ENCODE measurements at regions not wholly inside any gene's neighbourhood (a gene's known extent, or its start where the extent isn't known, plus 50 kb on each side); places are given as distances from the start of the nearest gene placed in this dataset.

GRCh38 chr1:182278144-182279054 is 113.2 kb downstream of the GLUL start:
- DNase-seq = no peak
- Mint-ChIP-seq H3K27me3 (ENCODE audit: unreplicated experiment) (peaks cover 9% of the 10 kb centered on the region), H3K4me3 (ENCODE audit: low read depth, unreplicated experiment) (no peak overlapping the region), H3K9me3 (ENCODE audit: low read depth, unreplicated experiment) (no peaks in the 10 kb centered on the region), H3K27ac (ENCODE audit: unreplicated experiment) (no peak overlapping the region), H3K4me1 (ENCODE audit: low read depth, unreplicated experiment) (no peaks in the 10 kb centered on the region), H3K36me3 (ENCODE audit: insufficient read depth, unreplicated experiment) (no peaks in the 10 kb centered on the region)
- no peak for TF ChIP-seq CTCF (IDR thresholded peaks at IDR 0.05; ENCODE audit: unreplicated experiment)
- no TSS peak for BruUV-seq (replicated peaks)
- CTCF ChIA-PET = interaction anchor here (1.0 kb wide), 1 partner anchor 11 kb away, joined by 4 read pairs; no protein-coding TSS in a partner anchor
- intact Hi-C loops (cut with micrococcal nuclease; ENCODE audit: unreplicated experiment) = no loop called here

DNA sequence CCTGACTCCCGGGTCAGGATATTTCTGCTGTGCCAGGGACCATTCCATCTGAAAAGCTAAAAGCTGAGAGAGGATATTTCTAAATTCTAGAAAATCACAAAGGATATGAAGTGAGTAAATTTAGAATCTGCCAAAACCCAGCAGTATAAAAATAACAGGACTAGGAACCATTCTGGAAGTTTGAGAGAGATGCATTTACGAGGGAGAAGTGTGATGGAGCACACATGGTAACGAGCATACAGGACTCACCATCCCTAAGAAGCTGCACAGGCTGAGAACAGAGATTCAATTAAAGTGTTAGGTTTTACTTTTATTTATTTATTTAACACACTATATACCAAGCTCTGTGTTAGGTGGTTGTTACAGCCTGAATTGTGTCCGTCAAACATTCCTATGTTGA is 116.3 kb downstream of the GLUL start:
- Mint-ChIP-seq H3K27me3 (ENCODE audit: unreplicated experiment) (peaks cover 27% of the 10 kb centered on the region), H3K36me3 (ENCODE audit: insufficient read depth, unreplicated experiment) (no peaks in the 10 kb centered on the region), H3K4me3 (ENCODE audit: low read depth, unreplicated experiment) (no peak overlapping the region), H3K27ac (ENCODE audit: unreplicated experiment) (no peak overlapping the region), H3K9me3 (ENCODE audit: low read depth, unreplicated experiment) (no peaks in the 10 kb centered on the region), H3K4me1 (ENCODE audit: low read depth, unreplicated experiment) (no peaks in the 10 kb centered on the region)
- CTCF ChIA-PET = no interaction called here
- intact Hi-C loops (cut with micrococcal nuclease; ENCODE audit: unreplicated experiment) = no loop called here
- no TSS peak for BruUV-seq (replicated peaks)
- DNase-seq = no peak
- no peak for TF ChIP-seq CTCF (IDR thresholded peaks at IDR 0.05; ENCODE audit: unreplicated experiment)

- TF ChIP-seq CTCF (IDR thresholded peaks at IDR 0.05; ENCODE audit: unreplicated experiment) = no peak
- intact Hi-C loops (cut with micrococcal nuclease; ENCODE audit: unreplicated experiment) = no loop called here
- H3K27me3 Mint-ChIP-seq (ENCODE audit: unreplicated experiment) = peaks cover 27% of the 10 kb centered on the region
- CTCF ChIA-PET = no interaction called here
- DNase-seq = no peak
- H3K4me3 Mint-ChIP-seq (ENCODE audit: low read depth, unreplicated experiment) = no peak overlapping the region
- H3K27ac Mint-ChIP-seq (ENCODE audit: unreplicated experiment) = no peak overlapping the region
- no TSS peak for BruUV-seq (replicated peaks)
- H3K9me3 Mint-ChIP-seq (ENCODE audit: low read depth, unreplicated experiment) = no peaks in the 10 kb centered on the region
- H3K36me3 Mint-ChIP-seq (ENCODE audit: insufficient read depth, unreplicated experiment) = no peaks in the 10 kb centered on the region
- no peaks in the 10 kb centered on the region for H3K4me1 Mint-ChIP-seq (ENCODE audit: low read depth, unreplicated experiment)
Observed at GRCh38 chr1:182274618-182275017, 117.0 kb downstream of the GLUL start.

- Mint-ChIP-seq H3K27me3 (ENCODE audit: unreplicated experiment) (peaks cover 27% of the 10 kb centered on the region), H3K36me3 (ENCODE audit: insufficient read depth, unreplicated experiment) (no peaks in the 10 kb centered on the region), H3K4me1 (ENCODE audit: low read depth, unreplicated experiment) (no peaks in the 10 kb centered on the region), H3K27ac (ENCODE audit: unreplicated experiment) (no peak overlapping the region), H3K9me3 (ENCODE audit: low read depth, unreplicated experiment) (no peaks in the 10 kb centered on the region), H3K4me3 (ENCODE audit: low read depth, unreplicated experiment) (no peak overlapping the region)
- CTCF ChIA-PET = interaction anchor here (0.8 to 1.5 kb wide), 2 partner anchors 12 to 126 kb away, joined by 4 read pairs; no protein-coding TSS in a partner anchor
- TF ChIP-seq CTCF (IDR thresholded peaks at IDR 0.05; ENCODE audit: unreplicated experiment) = no peak
- DNase-seq = no peak
- intact Hi-C loops (cut with micrococcal nuclease; ENCODE audit: unreplicated experiment) = no loop called here
- no TSS peak for BruUV-seq (replicated peaks)
Observed at GRCh38 chr1:182270731-182271130, 120.9 kb downstream of the GLUL start.

Measured in Calu3 (cell line).